ENCODE measurements at regions not wholly inside any gene's neighbourhood (a gene's known extent, or its start where the extent isn't known, plus 50 kb on each side); places are given as distances from the start of the nearest gene placed in this dataset.
"Not testable (repeated sequence)": the region's sequence is repeated elsewhere in the genome, so short reads cannot be mapped to it uniquely, and the experiment has no call there.

DNA sequence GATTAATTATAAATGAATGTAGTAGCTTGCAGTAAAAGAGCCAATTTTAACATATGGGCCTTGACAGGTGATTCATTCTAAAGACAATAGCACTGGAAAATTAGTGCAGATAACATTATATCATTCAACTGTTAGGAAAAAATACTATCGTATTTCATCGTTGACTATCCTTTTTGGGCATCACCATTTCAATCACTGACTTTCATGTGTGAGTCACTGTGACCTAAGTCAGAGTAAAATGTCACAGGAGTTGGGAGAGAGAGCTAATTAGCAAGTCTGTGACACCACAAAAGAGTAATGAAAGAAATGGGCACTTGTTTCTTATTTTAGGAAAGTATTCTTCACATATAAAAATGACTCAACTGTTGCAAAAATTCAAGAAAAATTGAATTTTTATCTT, 253.8 kb upstream of the CNTN5 start:
- WGBS, result 73% methylated on average over 2 of the region's 2 CpGs
- Histone ChIP-seq H3K4me3 (ENCODE audit: low read length) (no peak overlapping the region), H3K27me3 (ENCODE audit: control insufficient read depth, insufficient read depth) (no peaks in the 10 kb centered on the region), H3K9me3 (ENCODE audit: control insufficient read depth, low read length) (no peaks in the 10 kb centered on the region), H3K27ac (ENCODE audit: low read length) (no peak overlapping the region), H3K4me1 (ENCODE audit: control insufficient read depth, insufficient read depth, low read length) (no peaks in the 10 kb centered on the region)
- intact Hi-C loops (cut with DNase I), result no loop called here
- no peak for DNase-seq
- ATAC-seq, result no peak

DNA sequence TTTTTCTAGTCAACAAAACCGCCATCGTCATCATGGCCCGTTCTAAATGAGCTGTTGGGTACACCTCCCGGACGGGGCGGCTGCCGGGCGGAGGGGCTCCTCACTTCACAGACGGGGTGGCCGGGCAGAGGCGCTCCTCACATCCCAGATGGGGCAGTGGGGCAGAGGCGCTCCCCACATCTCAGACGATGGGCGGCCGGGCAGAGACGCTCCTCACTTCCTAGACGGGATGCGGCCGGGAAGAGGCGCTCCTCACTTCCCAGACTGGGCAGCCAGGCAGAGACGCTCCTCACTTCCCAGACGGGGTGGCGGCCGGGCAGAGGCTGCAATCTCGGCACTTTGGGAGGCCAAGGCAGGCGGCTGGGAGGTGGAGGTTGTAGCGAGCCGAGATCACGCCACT, 250.7 kb upstream of the CNTN5 start:
- H3K27me3 ChIP-seq (ENCODE audit: control insufficient read depth, insufficient read depth); ATAC-seq; H3K27ac ChIP-seq (ENCODE audit: low read length); H3K9me3 ChIP-seq (ENCODE audit: control insufficient read depth, low read length); H3K4me1 ChIP-seq (ENCODE audit: control insufficient read depth, insufficient read depth, low read length); intact Hi-C loops (cut with DNase I); H3K4me3 ChIP-seq (ENCODE audit: low read length): not testable (repeated sequence)
- DNase-seq, result peak in 1 of 3 donors; percentile 30
- 91% methylated on average over 27 of the region's 29 CpGs for WGBS

DNA sequence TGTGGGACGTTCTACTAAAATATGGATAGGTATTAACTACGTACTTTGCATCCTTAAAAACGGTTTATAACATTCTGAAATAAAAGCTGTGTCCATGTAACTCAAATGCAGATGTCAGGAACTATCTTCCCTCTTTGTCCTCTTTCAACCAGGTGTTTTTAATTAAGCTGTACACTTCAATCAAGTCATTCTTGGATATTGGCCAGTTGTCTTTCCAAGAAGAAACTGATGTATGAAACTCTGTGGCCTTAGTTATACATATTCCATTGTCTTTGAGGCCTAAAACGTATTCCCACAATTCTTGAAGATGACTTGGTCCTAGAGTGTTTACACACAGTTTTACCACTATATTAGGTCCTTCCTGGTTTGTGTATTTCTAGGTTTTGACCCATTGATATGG, 249.0 kb upstream of the CNTN5 start:
- WGBS, result 69% methylated on average over 4 of the region's 4 CpGs
- DNase-seq, result no peak
- no peak for ATAC-seq
- Histone ChIP-seq H3K4me3 (ENCODE audit: low read length) (no peak overlapping the region), H3K9me3 (ENCODE audit: control insufficient read depth, low read length) (no peaks in the 10 kb centered on the region), H3K4me1 (ENCODE audit: control insufficient read depth, insufficient read depth, low read length) (no peaks in the 10 kb centered on the region), H3K27ac (ENCODE audit: low read length) (no peak overlapping the region), H3K27me3 (ENCODE audit: control insufficient read depth, insufficient read depth) (no peaks in the 10 kb centered on the region)
- intact Hi-C loops (cut with DNase I), result no loop called here

GRCh38 chr11:98772893-98773292, 247.9 kb upstream of the CNTN5 start:
- intact Hi-C loops (cut with DNase I), result no loop called here
- H3K4me1 ChIP-seq (ENCODE audit: control insufficient read depth, insufficient read depth, low read length), result no peaks in the 10 kb centered on the region
- H3K27ac ChIP-seq (ENCODE audit: low read length), result no peak overlapping the region
- no peak for ATAC-seq
- 69% methylated on average over 2 of the region's 2 CpGs for WGBS
- H3K27me3 ChIP-seq (ENCODE audit: control insufficient read depth, insufficient read depth), result no peaks in the 10 kb centered on the region
- H3K9me3 ChIP-seq (ENCODE audit: control insufficient read depth, low read length), result no peaks in the 10 kb centered on the region
- DNase-seq, result no peak
- no peak overlapping the region for H3K4me3 ChIP-seq (ENCODE audit: low read length)

GRCh38 chr11:98793276-98793675, 227.5 kb upstream of the CNTN5 start:
- peaks cover 3% of the 10 kb centered on the region for H3K9me3 ChIP-seq (ENCODE audit: control insufficient read depth, low read length)
- intact Hi-C loops (cut with DNase I), result no loop called here
- no peak overlapping the region for H3K27ac ChIP-seq (ENCODE audit: low read length)
- no peak overlapping the region for H3K4me3 ChIP-seq (ENCODE audit: low read length)
- no peaks in the 10 kb centered on the region for H3K4me1 ChIP-seq (ENCODE audit: control insufficient read depth, insufficient read depth, low read length)
- 63% methylated on average over 2 of the region's 2 CpGs for WGBS
- DNase-seq (no peak), ATAC-seq (no peak)
- no peaks in the 10 kb centered on the region for H3K27me3 ChIP-seq (ENCODE audit: control insufficient read depth, insufficient read depth)

DNA sequence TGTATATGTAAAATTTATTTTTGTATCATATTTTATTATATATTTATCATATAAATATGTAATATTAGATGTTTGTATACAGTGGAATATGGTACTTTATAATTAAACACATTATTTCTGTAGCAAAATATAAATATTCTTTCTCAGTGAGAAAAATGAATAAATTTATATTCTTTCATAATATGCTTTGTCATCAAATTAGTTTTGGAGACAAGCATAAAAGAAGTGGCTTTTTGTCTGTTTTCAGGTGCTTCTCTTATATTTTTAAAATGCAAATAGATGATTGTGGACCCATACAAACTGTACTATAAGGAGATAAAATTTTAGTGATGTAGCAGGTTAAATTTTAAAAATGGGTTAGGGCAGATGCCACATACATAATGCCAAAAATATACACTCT, 222.4 kb upstream of the CNTN5 start:
- Histone ChIP-seq H3K9me3 (ENCODE audit: control insufficient read depth, low read length) (peaks cover under 1% of the 10 kb centered on the region), H3K4me3 (ENCODE audit: low read length) (no peak overlapping the region), H3K27ac (ENCODE audit: low read length) (no peak overlapping the region), H3K4me1 (ENCODE audit: control insufficient read depth, insufficient read depth, low read length) (no peaks in the 10 kb centered on the region), H3K27me3 (ENCODE audit: control insufficient read depth, insufficient read depth) (no peaks in the 10 kb centered on the region)
- DNase-seq (no peak), ATAC-seq (no peak)
- intact Hi-C loops (cut with DNase I), result no loop called here

DNA sequence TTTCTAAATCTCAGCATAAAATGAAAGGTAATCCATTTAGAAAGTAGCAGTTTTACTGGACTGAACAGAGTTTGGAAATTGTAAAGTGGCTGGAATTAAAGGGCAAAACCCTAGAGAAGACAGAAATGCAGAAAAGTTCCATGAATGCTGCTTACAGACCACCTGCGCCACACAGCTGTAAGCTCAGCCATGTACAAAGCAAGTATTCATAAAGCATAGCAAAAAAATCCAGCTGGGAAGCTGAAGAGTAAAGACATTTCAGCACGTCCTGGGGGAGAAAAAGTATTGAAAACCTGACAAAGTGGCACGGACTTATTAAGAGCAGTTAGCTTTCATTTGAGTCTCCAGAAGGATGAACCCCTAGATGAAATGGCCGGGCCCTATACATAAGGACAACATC, 220.1 kb upstream of the CNTN5 start:
- no peak for ATAC-seq
- Histone ChIP-seq H3K27me3 (ENCODE audit: control insufficient read depth, insufficient read depth) (no peaks in the 10 kb centered on the region), H3K27ac (ENCODE audit: low read length) (no peak overlapping the region), H3K4me3 (ENCODE audit: low read length) (no peak overlapping the region), H3K9me3 (ENCODE audit: control insufficient read depth, low read length) (no peaks in the 10 kb centered on the region), H3K4me1 (ENCODE audit: control insufficient read depth, insufficient read depth, low read length) (no peaks in the 10 kb centered on the region)
- no peak for DNase-seq
- intact Hi-C loops (cut with DNase I), result no loop called here
- WGBS, result 71% methylated on average over 4 of the region's 4 CpGs

GRCh38 chr11:98828986-98829708, 191.6 kb upstream of the CNTN5 start:
- intact Hi-C loops (cut with DNase I), result no loop called here
- no peaks in the 10 kb centered on the region for H3K9me3 ChIP-seq (ENCODE audit: control insufficient read depth, low read length)
- 75% methylated on average over 1 of the region's 1 CpG for WGBS
- H3K4me1 ChIP-seq (ENCODE audit: control insufficient read depth, insufficient read depth, low read length), result no peaks in the 10 kb centered on the region
- no peak overlapping the region for H3K27ac ChIP-seq (ENCODE audit: low read length)
- ATAC-seq (no peak), DNase-seq (no peak)
- H3K27me3 ChIP-seq (ENCODE audit: control insufficient read depth, insufficient read depth), result no peaks in the 10 kb centered on the region
- H3K4me3 ChIP-seq (ENCODE audit: low read length), result no peak overlapping the region

- ATAC-seq, result no peak
- Histone ChIP-seq H3K9me3 (ENCODE audit: control insufficient read depth, low read length) (no peaks in the 10 kb centered on the region), H3K4me1 (ENCODE audit: control insufficient read depth, insufficient read depth, low read length) (no peaks in the 10 kb centered on the region), H3K4me3 (ENCODE audit: low read length) (no peak overlapping the region), H3K27ac (ENCODE audit: low read length) (no peak overlapping the region), H3K27me3 (ENCODE audit: control insufficient read depth, insufficient read depth) (no peaks in the 10 kb centered on the region)
- no peak for DNase-seq
- WGBS, result 82% methylated on average over 2 of the region's 2 CpGs
- intact Hi-C loops (cut with DNase I), result no loop called here
Measured at GRCh38 chr11:98829971-98830370, 190.8 kb upstream of the CNTN5 start.

- intact Hi-C loops (cut with DNase I), result no loop called here
- H3K27me3 ChIP-seq (ENCODE audit: control insufficient read depth, insufficient read depth), result no peaks in the 10 kb centered on the region
- no peak overlapping the region for H3K27ac ChIP-seq (ENCODE audit: low read length)
- H3K4me3 ChIP-seq (ENCODE audit: low read length), result no peak overlapping the region
- H3K9me3 ChIP-seq (ENCODE audit: control insufficient read depth, low read length), result no peaks in the 10 kb centered on the region
- WGBS, result 91% methylated on average over 4 of the region's 4 CpGs
- DNase-seq (no peak), ATAC-seq (no peak)
- no peaks in the 10 kb centered on the region for H3K4me1 ChIP-seq (ENCODE audit: control insufficient read depth, insufficient read depth, low read length)
Measured at GRCh38 chr11:98834776-98835175, 186.0 kb upstream of the CNTN5 start.

GRCh38 chr11:98835335-98835734, 185.4 kb upstream of the CNTN5 start:
- WGBS, result 62% methylated on average over 2 of the region's 2 CpGs
- Histone ChIP-seq H3K4me3 (ENCODE audit: low read length) (no peak overlapping the region), H3K9me3 (ENCODE audit: control insufficient read depth, low read length) (no peaks in the 10 kb centered on the region), H3K4me1 (ENCODE audit: control insufficient read depth, insufficient read depth, low read length) (no peaks in the 10 kb centered on the region), H3K27me3 (ENCODE audit: control insufficient read depth, insufficient read depth) (no peaks in the 10 kb centered on the region), H3K27ac (ENCODE audit: low read length) (no peak overlapping the region)
- intact Hi-C loops (cut with DNase I), result no loop called here
- no peak for ATAC-seq
- DNase-seq, result no peak

GRCh38 chr11:98836156-98836555, 184.6 kb upstream of the CNTN5 start:
- ATAC-seq (no peak), DNase-seq (no peak)
- no peak overlapping the region for H3K4me3 ChIP-seq (ENCODE audit: low read length)
- H3K27me3 ChIP-seq (ENCODE audit: control insufficient read depth, insufficient read depth), result no peaks in the 10 kb centered on the region
- no peak overlapping the region for H3K27ac ChIP-seq (ENCODE audit: low read length)
- H3K4me1 ChIP-seq (ENCODE audit: control insufficient read depth, insufficient read depth, low read length), result no peaks in the 10 kb centered on the region
- WGBS, result 78% methylated on average over 1 of the region's 1 CpG
- intact Hi-C loops (cut with DNase I), result no loop called here
- no peaks in the 10 kb centered on the region for H3K9me3 ChIP-seq (ENCODE audit: control insufficient read depth, low read length)

All from right cardiac atrium (tissue), 5 donors.